Fibroblast of pulmonary artery (primary cell): ENCODE measurements at regions not wholly inside any gene's neighbourhood (a gene's known extent, or its start where the extent isn't known, plus 50 kb on each side); places are given as distances from the start of the nearest gene placed in this dataset.
"Not testable (repeated sequence)": the region's sequence is repeated elsewhere in the genome, so short reads cannot be mapped to it uniquely, and the experiment has no call there.

ENCODE experiments used
- DNase-seq: peaks from one replicate; pipeline ENCODE4 v3.0.0-alpha.2; 2010; ENCODE audit warnings: low read depth
- H3K4me3 ChIP-seq: replicated peaks from 2 replicates; pipeline ENCODE4 v1.5.1; 2011; ENCODE audit warnings: low read depth, mild to moderate bottlenecking, control low read depth, low read length, moderate library complexity
- CTCF ChIP-seq: IDR thresholded peaks from 2 replicates; pipeline ENCODE4 v1.5.1; 2011; ENCODE audit warnings: mild to moderate bottlenecking, control low read depth, low read length, inconsistent platforms; ENCODE audit errors: missing control alignments

- DNase-seq = peak; percentile 16
- TF ChIP-seq CTCF = no peak
- no peak overlapping the region for H3K4me3 ChIP-seq
Observed at GRCh38 chr4:100022792-100023222, 72.7 kb upstream of the H2AZ1 start.

GRCh38 chr4:100019821-100020220, 69.7 kb upstream of the H2AZ1 start:
- no peak overlapping the region for H3K4me3 ChIP-seq
- no peak for DNase-seq
- no peak for TF ChIP-seq CTCF

GRCh38 chr4:100017637-100018310, 67.7 kb upstream of the H2AZ1 start:
- DNase-seq = no peak
- H3K4me3 ChIP-seq = no peak overlapping the region
- no peak for TF ChIP-seq CTCF

- H3K4me3 ChIP-seq = no peak overlapping the region
- DNase-seq = no peak
- TF ChIP-seq CTCF = no peak
Observed at GRCh38 chr4:100016191-100016590, 66.1 kb upstream of the H2AZ1 start.

GRCh38 chr4:100014616-100015015, 64.5 kb upstream of the H2AZ1 start:
- no peak overlapping the region for H3K4me3 ChIP-seq
- no peak for DNase-seq
- no peak for TF ChIP-seq CTCF

- no peak overlapping the region for H3K4me3 ChIP-seq
- no peak for TF ChIP-seq CTCF
- no peak for DNase-seq
Observed at GRCh38 chr4:100009490-100009889, 59.4 kb upstream of the H2AZ1 start.

GRCh38 chr4:100008048-100008447, 58.0 kb upstream of the H2AZ1 start:
- H3K4me3 ChIP-seq = no peak overlapping the region
- no peak for TF ChIP-seq CTCF
- peak; percentile 67 for DNase-seq

GRCh38 chr4:100006161-100006560, 56.1 kb upstream of the H2AZ1 start:
- not testable (repeated sequence) for H3K4me3 ChIP-seq, DNase-seq
